Gastroesophageal sphincter (tissue), 3 donors: ENCODE measurements at regions not wholly inside any gene's neighbourhood (a gene's known extent, or its start where the extent isn't known, plus 50 kb on each side); places are given as distances from the start of the nearest gene placed in this dataset.

ENCODE experiments used
- CTCF ChIP-seq, 4 experiments: fragments of 200-600 bp in 2 of 4; fragments of 450-650 bp in 2 of 4; sonication (generic) in 1 of 4; IDR thresholded peaks; one replicate each; pipeline ENCODE4 v1.5.1; 2017 to 2019; ENCODE audit warnings: antibody characterized with exemption in 4 of 4, mild to moderate bottlenecking in 2 of 4, moderate library complexity in 2 of 4
- POLR2AphosphoS5 ChIP-seq: sonication (generic); formaldehyde crosslinking; IDR thresholded peaks from one replicate; pipeline ENCODE4 v1.6.1; 2017; ENCODE audit warnings: antibody characterized with exemption

DNA sequence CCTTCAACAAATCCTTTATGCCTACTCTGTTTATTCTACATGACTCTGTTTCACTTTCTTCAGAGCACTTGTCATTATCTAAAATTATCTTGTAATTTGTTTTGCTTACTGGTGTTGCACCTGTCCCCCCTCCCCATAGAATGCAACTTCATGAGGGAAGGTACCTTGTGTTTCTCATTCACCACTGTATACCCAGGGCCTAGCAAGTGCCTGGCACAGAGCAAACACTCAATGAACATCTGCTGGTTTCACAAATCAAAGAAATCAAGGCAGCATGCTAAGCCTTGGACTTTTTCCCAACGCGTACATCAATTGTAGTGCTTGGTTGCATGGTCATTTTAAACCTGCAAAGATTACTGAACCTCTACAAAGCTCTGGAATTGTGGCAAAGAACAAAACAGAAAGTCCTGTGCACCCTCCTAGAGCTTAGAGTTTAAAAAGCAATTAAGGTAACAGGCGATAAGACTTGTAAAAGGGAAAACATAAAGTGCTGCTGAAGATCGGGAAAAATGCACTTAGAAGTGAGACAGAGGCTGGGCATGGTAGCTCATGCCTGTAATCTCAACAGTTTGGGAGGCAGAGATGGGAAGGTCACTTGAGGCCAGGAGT lies 479.1 kb downstream of the MED13L start:
- TF ChIP-seq CTCF (IDR thresholded peaks at IDR 0.05) (no peak), POLR2AphosphoS5 (no peak)
